Glutamatergic neuron (in vitro differentiated cells): ENCODE measurements at regions not wholly inside any gene's neighbourhood (a gene's known extent, or its start where the extent isn't known, plus 50 kb on each side); places are given as distances from the start of the nearest gene placed in this dataset.

Experiments
- DNase-seq: peaks from one replicate; pipeline ENCODE4 v3.0.0; 2022
- H3K27ac Mint-ChIP-seq: one replicate; pipeline ENCODE4 v1.8.0; 2020; ENCODE audit warnings: mild to moderate bottlenecking, mixed read lengths, inconsistent platforms; ENCODE audit not compliant: unreplicated experiment
- H3K27me3 Mint-ChIP-seq: one replicate; pipeline ENCODE4 v1.8.0; 2020; ENCODE audit warnings: mild to moderate bottlenecking, moderate library complexity, mixed read lengths, inconsistent platforms; ENCODE audit not compliant: unreplicated experiment
- H3K36me3 Mint-ChIP-seq: one replicate; pipeline ENCODE4 v1.8.0; 2020; ENCODE audit warnings: mild to moderate bottlenecking, mixed read lengths, inconsistent platforms; ENCODE audit not compliant: unreplicated experiment
- H3K4me1 Mint-ChIP-seq: one replicate; pipeline ENCODE4 v1.8.0; 2020; ENCODE audit warnings: mild to moderate bottlenecking, low read depth, mixed read lengths, inconsistent platforms; ENCODE audit not compliant: unreplicated experiment
- H3K4me3 Mint-ChIP-seq: one replicate; pipeline ENCODE4 v1.8.0; 2020; ENCODE audit warnings: mild to moderate bottlenecking, mixed read lengths, inconsistent platforms; ENCODE audit not compliant: unreplicated experiment
- H3K9me3 Mint-ChIP-seq: one replicate; pipeline ENCODE4 v1.8.0; 2020; ENCODE audit warnings: mild to moderate bottlenecking, moderate library complexity, mixed read lengths, inconsistent platforms; ENCODE audit not compliant: unreplicated experiment
- TF ChIP-seq, protein P1 (sequence below): fragments of 200-600 bp; sonication (generic); IDR thresholded peaks from one replicate; pipeline ENCODE4 v1.5.0; 2021; ENCODE audit not compliant: partially characterized antibody, unreplicated experiment

DNA sequence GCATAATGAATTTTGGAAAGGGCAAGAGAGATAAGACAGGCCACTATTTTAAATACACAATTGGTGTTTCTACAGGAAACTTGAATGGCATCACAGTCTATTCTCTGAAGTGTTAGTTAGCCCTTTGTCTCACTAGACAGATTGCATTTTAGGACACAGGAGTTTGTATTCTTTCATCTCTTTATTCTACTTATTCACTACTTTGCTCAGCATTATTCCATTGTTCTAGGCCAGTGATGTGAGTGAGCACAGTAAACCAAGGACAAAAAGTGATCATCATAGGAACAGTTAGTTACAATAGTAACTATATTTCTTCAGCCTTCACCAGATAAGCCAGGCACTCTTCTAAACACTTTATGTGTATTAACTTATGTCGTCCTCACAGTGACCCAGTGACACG is 150.2 kb upstream of the SLCO3A1 start:
- H3K4me3 Mint-ChIP-seq = no peak overlapping the region
- peaks cover 1% of the 10 kb centered on the region for H3K9me3 Mint-ChIP-seq
- H3K36me3 Mint-ChIP-seq = no peaks in the 10 kb centered on the region
- DNase-seq = no peak
- TF ChIP-seq, protein P1, sequence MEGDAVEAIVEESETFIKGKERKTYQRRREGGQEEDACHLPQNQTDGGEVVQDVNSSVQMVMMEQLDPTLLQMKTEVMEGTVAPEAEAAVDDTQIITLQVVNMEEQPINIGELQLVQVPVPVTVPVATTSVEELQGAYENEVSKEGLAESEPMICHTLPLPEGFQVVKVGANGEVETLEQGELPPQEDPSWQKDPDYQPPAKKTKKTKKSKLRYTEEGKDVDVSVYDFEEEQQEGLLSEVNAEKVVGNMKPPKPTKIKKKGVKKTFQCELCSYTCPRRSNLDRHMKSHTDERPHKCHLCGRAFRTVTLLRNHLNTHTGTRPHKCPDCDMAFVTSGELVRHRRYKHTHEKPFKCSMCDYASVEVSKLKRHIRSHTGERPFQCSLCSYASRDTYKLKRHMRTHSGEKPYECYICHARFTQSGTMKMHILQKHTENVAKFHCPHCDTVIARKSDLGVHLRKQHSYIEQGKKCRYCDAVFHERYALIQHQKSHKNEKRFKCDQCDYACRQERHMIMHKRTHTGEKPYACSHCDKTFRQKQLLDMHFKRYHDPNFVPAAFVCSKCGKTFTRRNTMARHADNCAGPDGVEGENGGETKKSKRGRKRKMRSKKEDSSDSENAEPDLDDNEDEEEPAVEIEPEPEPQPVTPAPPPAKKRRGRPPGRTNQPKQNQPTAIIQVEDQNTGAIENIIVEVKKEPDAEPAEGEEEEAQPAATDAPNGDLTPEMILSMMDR = no peak
- no peaks in the 10 kb centered on the region for H3K4me1 Mint-ChIP-seq
- no peaks in the 10 kb centered on the region for H3K27me3 Mint-ChIP-seq
- H3K27ac Mint-ChIP-seq = no peak overlapping the region

DNA sequence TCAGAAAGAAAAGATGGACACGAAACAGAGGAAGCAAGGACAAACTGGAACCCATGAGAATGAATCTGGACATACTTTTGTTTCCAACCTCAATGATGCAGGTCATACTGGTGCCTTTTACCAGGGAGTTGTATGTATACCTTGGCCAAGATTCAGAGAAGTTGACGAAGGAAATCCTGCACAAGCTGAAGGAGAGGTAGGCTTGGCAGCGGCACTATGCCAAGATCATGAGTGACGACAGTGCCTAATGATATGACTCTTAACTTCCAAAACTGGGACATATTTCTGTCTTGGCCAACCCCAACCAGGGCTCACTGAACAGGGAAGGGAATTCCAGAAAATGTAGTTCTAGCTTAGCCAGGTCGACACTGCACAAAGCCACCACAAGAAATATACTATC is 149.2 kb upstream of the SLCO3A1 start:
- Mint-ChIP-seq H3K27ac (no peak overlapping the region), H3K4me1 (no peaks in the 10 kb centered on the region), H3K36me3 (no peaks in the 10 kb centered on the region), H3K9me3 (peaks cover 1% of the 10 kb centered on the region), H3K27me3 (no peaks in the 10 kb centered on the region), H3K4me3 (no peak overlapping the region)
- DNase-seq = no peak
- TF ChIP-seq, protein P1 = no peak

DNA sequence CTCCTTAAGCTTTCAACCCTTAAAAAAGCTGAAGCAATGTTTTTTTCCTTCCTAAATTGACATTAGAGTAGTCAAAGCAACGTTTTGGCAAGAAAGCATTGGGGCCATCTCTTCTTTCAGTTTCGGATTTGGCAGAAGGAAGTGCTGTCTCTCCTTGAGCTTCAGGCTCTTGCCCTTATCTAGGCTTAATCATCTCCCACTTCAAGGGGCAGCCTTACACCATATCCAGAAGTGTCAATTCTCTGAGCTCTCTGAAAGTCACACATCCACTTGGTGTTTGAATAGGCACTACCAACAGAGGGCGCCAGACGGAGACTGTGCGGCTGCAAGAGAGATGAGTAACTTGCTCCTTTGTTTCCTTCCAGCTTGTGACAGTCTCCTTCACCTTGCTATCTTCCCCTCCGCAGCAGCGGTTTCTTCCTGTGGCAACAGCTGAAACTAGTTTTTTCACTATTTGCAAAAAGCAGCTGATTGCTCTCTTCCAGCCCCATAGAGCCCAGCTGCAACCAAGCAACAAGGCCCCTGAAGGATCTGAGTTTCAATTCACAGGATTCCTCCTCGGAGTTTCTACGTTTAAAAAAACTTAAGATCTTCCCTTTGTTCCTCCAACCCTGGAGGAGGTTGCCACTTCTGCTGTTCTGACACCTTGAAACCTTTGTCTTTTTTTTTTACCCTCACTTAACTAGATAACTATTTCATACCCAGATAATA is 147.0 kb upstream of the SLCO3A1 start:
- no peaks in the 10 kb centered on the region for H3K4me1 Mint-ChIP-seq
- peaks cover 4% of the 10 kb centered on the region for H3K27me3 Mint-ChIP-seq
- H3K4me3 Mint-ChIP-seq = no peak overlapping the region
- H3K9me3 Mint-ChIP-seq = peaks cover 1% of the 10 kb centered on the region
- peak; percentile 80 for DNase-seq
- TF ChIP-seq, protein P1 = peak; percentile 90
- no peaks in the 10 kb centered on the region for H3K36me3 Mint-ChIP-seq
- H3K27ac Mint-ChIP-seq = no peak overlapping the region

DNA sequence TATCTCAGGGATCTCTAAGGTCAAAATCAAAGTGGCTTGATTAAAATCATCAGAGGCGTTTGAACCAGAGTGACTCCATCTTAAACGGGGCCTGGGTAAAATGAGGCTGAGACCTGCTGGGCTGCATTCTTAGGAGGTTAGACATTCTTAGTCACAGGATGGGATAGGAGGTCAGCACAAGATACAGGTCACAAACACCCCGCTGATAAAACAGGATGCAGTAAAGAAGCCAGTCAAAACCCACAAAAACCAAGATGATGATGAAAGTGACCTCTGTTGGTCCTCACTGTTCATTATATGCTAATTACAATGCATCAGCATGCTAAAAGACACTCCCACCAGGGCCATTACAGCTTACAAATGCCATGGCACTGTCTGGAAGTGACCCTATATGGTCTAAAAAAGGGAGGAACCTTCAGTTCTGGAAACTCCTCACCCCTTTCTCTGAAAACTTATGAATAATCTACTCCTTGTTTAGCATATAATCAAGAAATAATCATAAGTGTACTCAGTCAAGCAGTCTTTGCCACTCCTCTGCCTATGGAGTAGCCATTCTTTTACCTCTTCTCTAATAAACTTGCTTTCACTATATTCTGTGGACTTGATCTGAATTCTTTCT is 143.3 kb upstream of the SLCO3A1 start:
- H3K36me3 Mint-ChIP-seq = no peaks in the 10 kb centered on the region
- H3K4me3 Mint-ChIP-seq = no peak overlapping the region
- H3K9me3 Mint-ChIP-seq = peaks cover 1% of the 10 kb centered on the region
- no peak overlapping the region for H3K27ac Mint-ChIP-seq
- no peak for DNase-seq
- H3K4me1 Mint-ChIP-seq = no peaks in the 10 kb centered on the region
- TF ChIP-seq, protein P1 = no peak
- H3K27me3 Mint-ChIP-seq = peaks cover 4% of the 10 kb centered on the region

DNA sequence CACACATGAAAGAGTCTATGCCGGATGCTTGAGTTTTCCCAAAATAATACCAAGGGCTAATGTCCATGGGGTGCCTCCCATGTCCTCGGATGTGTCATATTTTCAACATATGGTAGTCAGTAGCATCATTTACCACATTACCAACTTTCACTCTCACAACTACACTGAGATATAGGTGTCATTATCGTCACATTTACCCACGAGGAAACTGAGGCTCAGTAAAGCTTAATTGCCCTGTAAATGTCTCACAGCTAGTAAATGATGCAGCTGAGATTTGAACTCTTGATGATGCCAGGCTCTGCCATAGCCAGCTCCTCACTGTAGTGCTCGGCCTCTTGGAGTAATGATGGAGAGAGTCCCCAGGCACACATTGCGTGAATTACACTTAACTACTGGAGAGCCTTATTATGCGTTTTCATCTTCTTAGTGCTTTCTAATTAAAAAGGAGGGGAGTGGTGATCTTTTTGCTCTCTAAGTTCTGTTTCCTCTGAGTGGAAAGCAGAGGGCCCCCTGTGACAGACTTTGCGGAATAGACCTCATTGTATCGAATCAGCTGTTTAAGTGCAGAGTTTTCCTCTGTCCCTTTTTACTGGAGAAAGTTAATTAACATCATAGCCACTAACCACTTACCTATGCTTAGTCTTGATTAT is 142.0 kb upstream of the SLCO3A1 start:
- DNase-seq = no peak
- peaks cover 4% of the 10 kb centered on the region for H3K27me3 Mint-ChIP-seq

More for the DNA sequence above, 142.0 kb upstream of the SLCO3A1 start:
- no peaks in the 10 kb centered on the region for H3K36me3 Mint-ChIP-seq
- TF ChIP-seq, protein P1 = no peak
- H3K4me1 Mint-ChIP-seq = no peaks in the 10 kb centered on the region
- peaks cover 1% of the 10 kb centered on the region for H3K9me3 Mint-ChIP-seq
- H3K4me3 Mint-ChIP-seq = no peak overlapping the region
- no peak overlapping the region for H3K27ac Mint-ChIP-seq
